HG03103 (cell line): ENCODE measurements at regions not wholly inside any gene's neighbourhood (a gene's known extent, or its start where the extent isn't known, plus 50 kb on each side); places are given as distances from the start of the nearest gene placed in this dataset.

Experiments
- ATAC-seq: cut with Tn5 transposase; IDR thresholded peaks from one replicate; pipeline ENCODE4 v1.9.1; 2021; ENCODE audit warnings: low read depth; ENCODE audit not compliant: unreplicated experiment

- no peak for ATAC-seq
Measured at GRCh38 chr6:113457198-113457597, 399.9 kb upstream of the MARCKS start.

GRCh38 chr6:113457751-113458150 is 399.4 kb upstream of the MARCKS start:
- ATAC-seq, result no peak

- no peak for ATAC-seq
Measured at GRCh38 chr6:113458368-113459010, 398.7 kb upstream of the MARCKS start.

GRCh38 chr6:113461153-113461932 is 395.8 kb upstream of the MARCKS start:
- no peak for ATAC-seq

DNA sequence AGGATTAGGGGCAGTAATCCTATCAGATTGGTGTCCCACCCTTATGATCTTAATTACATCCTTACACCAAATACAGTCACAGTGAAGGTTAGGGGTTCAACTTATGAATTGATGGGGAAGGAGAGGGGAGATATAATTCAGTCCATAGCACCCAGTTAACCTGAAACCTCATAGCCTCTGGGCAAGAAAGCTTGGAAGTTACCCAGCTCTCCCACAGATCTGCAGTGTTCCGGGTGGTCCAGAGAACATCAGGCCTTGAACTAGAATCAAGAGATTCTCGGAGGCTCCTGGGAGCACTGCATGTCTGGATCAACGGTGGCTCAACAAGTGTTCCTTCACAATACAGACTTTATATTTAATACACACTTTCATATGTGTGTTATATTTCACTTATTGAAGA is 392.6 kb upstream of the MARCKS start:
- no peak for ATAC-seq

DNA sequence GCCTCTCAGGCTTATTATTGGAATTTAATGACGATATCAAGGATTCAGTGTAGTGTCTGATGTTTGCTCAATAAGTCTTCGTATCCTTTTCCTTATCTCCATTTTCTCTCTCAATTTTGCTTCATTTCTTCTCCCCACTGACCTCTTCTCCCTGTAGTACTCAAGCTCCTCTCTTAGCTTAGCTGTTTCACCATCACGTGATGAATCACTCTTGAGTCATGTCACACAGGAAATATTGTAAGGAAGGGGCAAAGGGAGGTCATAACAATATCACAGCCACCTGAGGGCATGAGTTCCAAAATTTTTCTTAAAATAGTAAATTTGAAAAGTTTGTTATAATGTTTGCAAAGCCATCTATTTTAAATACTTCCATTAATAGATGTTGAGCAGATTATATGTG is 392.2 kb upstream of the MARCKS start:
- ATAC-seq, result peak; percentile 51

- ATAC-seq, result no peak
Measured at GRCh38 chr6:113466526-113466925, 390.6 kb upstream of the MARCKS start.

- ATAC-seq, result no peak
Measured at GRCh38 chr6:113475392-113475791, 381.8 kb upstream of the MARCKS start.

- ATAC-seq, result no peak
Measured at GRCh38 chr6:113476937-113477839, 380.0 kb upstream of the MARCKS start.

DNA sequence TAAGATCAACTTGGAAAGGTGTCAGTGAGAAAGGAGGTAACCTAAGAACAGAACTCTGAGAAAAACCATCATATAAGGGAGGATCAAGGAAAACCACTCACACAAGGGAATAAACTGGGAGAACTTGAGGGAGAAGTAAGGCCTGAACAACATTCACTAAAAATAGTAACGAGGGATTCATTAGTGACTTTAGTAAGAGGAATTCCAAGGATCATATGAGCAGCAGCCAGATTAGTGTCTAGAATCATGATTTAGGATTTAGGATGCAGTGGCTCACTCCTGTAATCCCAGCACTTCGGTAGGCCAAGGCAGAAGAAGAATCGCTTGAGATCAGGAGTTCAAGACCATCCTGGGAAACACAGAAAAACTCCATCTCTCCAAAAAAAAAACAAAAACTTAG is 376.5 kb upstream of the MARCKS start:
- ATAC-seq, result no peak

GRCh38 chr6:113481458-113481857 is 375.7 kb upstream of the MARCKS start:
- ATAC-seq, result no peak

DNA sequence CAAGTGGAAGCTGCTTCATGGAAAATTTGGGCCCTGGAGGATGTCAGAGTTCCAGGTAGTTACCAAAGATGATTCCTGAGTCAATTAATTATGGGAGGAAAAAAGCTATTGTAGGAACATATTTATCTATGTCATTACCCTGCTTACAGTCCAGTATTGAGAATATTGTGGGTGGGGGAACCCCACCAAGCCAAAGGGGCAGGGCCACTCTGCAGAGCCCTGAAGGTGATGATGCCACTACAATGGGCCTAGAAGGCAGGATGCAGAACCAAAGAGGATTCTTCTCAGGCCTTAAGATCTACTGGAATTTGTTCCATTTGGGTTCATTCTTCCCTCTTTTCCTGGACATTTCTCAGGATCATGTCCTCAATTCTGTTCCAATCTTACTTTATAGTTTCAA is 375.2 kb upstream of the MARCKS start:
- ATAC-seq, result no peak

- no peak for ATAC-seq
Measured at GRCh38 chr6:113482771-113483170, 374.4 kb upstream of the MARCKS start.

GRCh38 chr6:113486199-113486598 is 370.9 kb upstream of the MARCKS start:
- no peak for ATAC-seq

DNA sequence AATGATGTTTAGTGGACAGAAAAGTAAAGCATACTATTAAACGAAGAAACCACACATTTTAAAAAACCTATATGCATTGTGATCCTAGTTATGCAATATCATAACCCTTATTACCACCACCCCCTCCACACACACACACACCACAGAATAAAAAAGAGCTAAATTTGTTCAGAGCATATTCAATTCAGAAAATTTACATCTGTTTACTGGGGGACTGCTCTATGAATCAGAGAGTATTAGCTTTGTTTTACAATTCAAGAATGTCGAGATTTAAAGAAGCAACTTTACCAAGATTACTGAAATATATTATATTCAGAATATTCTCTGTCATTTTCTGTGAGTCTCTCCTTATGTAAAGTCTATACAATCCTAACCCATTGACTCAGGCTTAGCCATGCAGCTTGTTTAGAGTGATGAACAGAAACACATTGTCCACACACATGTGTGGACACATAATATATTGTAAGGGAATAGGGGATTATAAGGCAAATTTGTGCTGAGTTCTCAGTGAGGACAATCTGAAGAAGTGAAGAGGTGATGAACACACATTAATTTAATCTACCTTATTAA is 369.6 kb upstream of the MARCKS start:
- ATAC-seq, result no peak

- ATAC-seq, result no peak
Measured at GRCh38 chr6:113488061-113488460, 369.1 kb upstream of the MARCKS start.

DNA sequence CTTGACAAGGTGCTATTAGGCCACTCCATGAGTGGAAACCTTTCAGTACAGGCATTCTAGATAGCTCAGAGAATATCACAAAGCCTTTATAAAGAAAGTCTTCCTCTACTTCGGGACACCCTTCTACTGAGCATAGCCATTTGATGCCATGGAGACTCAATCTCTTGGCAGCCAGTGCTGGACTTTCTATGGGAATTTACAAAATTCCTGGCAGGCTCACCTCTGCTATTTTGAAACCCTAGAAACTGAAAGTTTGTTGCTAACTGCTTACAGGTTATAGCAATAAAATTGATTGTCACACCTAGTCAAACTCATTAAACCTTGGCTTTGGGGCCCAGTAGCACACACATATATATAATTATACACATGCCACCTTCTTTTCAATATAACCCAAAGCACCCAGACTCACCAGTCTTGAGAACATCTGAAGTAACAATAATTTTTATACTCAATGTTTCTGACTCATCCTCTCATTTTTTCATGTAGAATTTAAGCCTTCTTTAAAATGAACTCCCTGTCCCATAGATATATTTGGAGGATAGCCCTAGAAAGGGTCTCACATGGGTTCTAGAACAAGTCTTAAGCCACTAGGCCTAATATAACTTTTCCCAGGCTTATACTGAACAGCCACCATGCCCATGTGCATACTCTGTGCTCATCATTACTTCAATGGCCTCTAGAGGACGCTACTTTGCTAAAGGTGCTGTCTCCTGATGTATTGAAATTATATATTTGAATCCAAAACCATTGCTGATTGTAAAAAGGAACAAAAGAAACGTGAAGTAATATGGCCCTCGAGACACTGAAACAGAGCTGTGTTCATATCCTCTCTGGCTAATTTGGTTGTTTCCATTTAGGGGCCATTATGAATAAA is 368.1 kb upstream of the MARCKS start:
- ATAC-seq, result no peak

- ATAC-seq, result no peak
Measured at GRCh38 chr6:113489952-113490746, 367.0 kb upstream of the MARCKS start.

GRCh38 chr6:113491376-113491775 is 365.8 kb upstream of the MARCKS start:
- no peak for ATAC-seq
